ENCODE measurements at regions not wholly inside any gene's neighbourhood (a gene's known extent, or its start where the extent isn't known, plus 50 kb on each side); places are given as distances from the start of the nearest gene placed in this dataset.

- WGBS, 3 donors: 75 to 81% (median 78%) methylated on average over 1 of the region's 1 CpG
- no peak for TF ChIP-seq CTCF (IDR thresholded peaks at IDR 0.05)
- H3K27me3 ChIP-seq (ENCODE audit: insufficient read depth in 3 of 3, low read length in 2 of 3): no peaks in the 10 kb centered on the region
- intact Hi-C loops (cut with DNase I): no loop called here
- ATAC-seq (no peak), DNase-seq (no peak)
- no peak overlapping the region for H3K4me3 ChIP-seq
- peaks cover 5% of the 10 kb centered on the region for H3K9me3 ChIP-seq
- no peaks in the 10 kb centered on the region for H3K36me3 ChIP-seq (ENCODE audit: insufficient read depth in 1 of 2, low read depth in 1 of 2)
- H3K4me1 ChIP-seq: no peaks in the 10 kb centered on the region
- no peak overlapping the region for H3K27ac ChIP-seq
Measured at GRCh38 chr9:24416136-24416535, 129.6 kb downstream of the IZUMO3 start.

GRCh38 chr9:24413651-24414050, 132.0 kb downstream of the IZUMO3 start:
- intact Hi-C loops (cut with DNase I): no loop called here
- no peaks in the 10 kb centered on the region for H3K27me3 ChIP-seq (ENCODE audit: insufficient read depth in 3 of 3, low read length in 2 of 3)
- TF ChIP-seq CTCF (IDR thresholded peaks at IDR 0.05): no peak
- no peak overlapping the region for H3K4me3 ChIP-seq
- ATAC-seq: no peak
- DNase-seq: no peak
- no peaks in the 10 kb centered on the region for H3K36me3 ChIP-seq (ENCODE audit: insufficient read depth in 1 of 2, low read depth in 1 of 2)
- H3K9me3 ChIP-seq: peaks cover 5% of the 10 kb centered on the region
- H3K27ac ChIP-seq: no peak overlapping the region
- H3K4me1 ChIP-seq: no peaks in the 10 kb centered on the region
- 28 to 43% (median 28%) methylated on average over 2 of the region's 2 CpGs for WGBS, 3 donors

- Histone ChIP-seq H3K27me3 (ENCODE audit: insufficient read depth in 3 of 3, low read length in 2 of 3) (no peaks in the 10 kb centered on the region), H3K27ac (no peak overlapping the region), H3K36me3 (ENCODE audit: insufficient read depth in 1 of 2, low read depth in 1 of 2) (no peaks in the 10 kb centered on the region), H3K4me3 (no peak overlapping the region), H3K9me3 (peaks cover 9% of the 10 kb centered on the region), H3K4me1 (no peaks in the 10 kb centered on the region)
- intact Hi-C loops (cut with DNase I): no loop called here
- WGBS, 3 donors: 46 to 59% (median 58%) methylated on average over 4 of the region's 4 CpGs
- TF ChIP-seq CTCF (IDR thresholded peaks at IDR 0.05): no peak
- DNase-seq (no peak), ATAC-seq (no peak)
Measured at GRCh38 chr9:24398466-24398865, 147.2 kb downstream of the IZUMO3 start.

GRCh38 chr9:24391095-24391494, 154.6 kb downstream of the IZUMO3 start:
- Histone ChIP-seq H3K4me1 (no peaks in the 10 kb centered on the region), H3K4me3 (no peak overlapping the region), H3K27ac (no peak overlapping the region), H3K9me3 (no peaks in the 10 kb centered on the region), H3K36me3 (ENCODE audit: insufficient read depth in 1 of 2, low read depth in 1 of 2) (no peaks in the 10 kb centered on the region), H3K27me3 (ENCODE audit: insufficient read depth in 3 of 3, low read length in 2 of 3) (no peaks in the 10 kb centered on the region)
- TF ChIP-seq CTCF (IDR thresholded peaks at IDR 0.05): no peak
- intact Hi-C loops (cut with DNase I): no loop called here
- no peak for ATAC-seq
- WGBS, 3 donors: 91 to 96% (median 94%) methylated on average over 4 of the region's 4 CpGs
- DNase-seq: no peak

GRCh38 chr9:24385077-24385476, 160.6 kb downstream of the IZUMO3 start:
- Histone ChIP-seq H3K27ac (no peak overlapping the region), H3K9me3 (no peaks in the 10 kb centered on the region), H3K27me3 (ENCODE audit: insufficient read depth in 3 of 3, low read length in 2 of 3) (no peaks in the 10 kb centered on the region), H3K4me1 (no peaks in the 10 kb centered on the region), H3K4me3 (no peak overlapping the region), H3K36me3 (ENCODE audit: insufficient read depth in 1 of 2, low read depth in 1 of 2) (no peaks in the 10 kb centered on the region)
- TF ChIP-seq CTCF (IDR thresholded peaks at IDR 0.05): no peak
- ATAC-seq: no peak
- intact Hi-C loops (cut with DNase I): no loop called here
- 63 to 78% (median 73%) methylated on average over 2 of the region's 2 CpGs for WGBS, 3 donors
- DNase-seq: no peak

Measured in psoas muscle (tissue), 7 donors.